HG03280 (cell line): ENCODE measurements at regions not wholly inside any gene's neighbourhood (a gene's known extent, or its start where the extent isn't known, plus 50 kb on each side); places are given as distances from the start of the nearest gene placed in this dataset.

Experiments used
- ATAC-seq: cut with Tn5 transposase; IDR thresholded peaks from one replicate; pipeline ENCODE4 v1.9.1; 2021; ENCODE audit warnings: mild to moderate bottlenecking, moderate library complexity; ENCODE audit not compliant: unreplicated experiment

GRCh38 chr14:97246648-97247047 is 449.5 kb downstream of the VRK1 start:
- no peak for ATAC-seq

- no peak for ATAC-seq
Measured at GRCh38 chr14:97248973-97249372, 451.8 kb downstream of the VRK1 start.

- no peak for ATAC-seq
Measured at GRCh38 chr14:97250931-97251330, 453.7 kb downstream of the VRK1 start.

- no peak for ATAC-seq
Measured at GRCh38 chr14:97251491-97252155, 454.4 kb downstream of the VRK1 start.

GRCh38 chr14:97253756-97254155 is 456.6 kb downstream of the VRK1 start:
- ATAC-seq: no peak

GRCh38 chr14:97262336-97262735 is 465.2 kb downstream of the VRK1 start:
- ATAC-seq: no peak

GRCh38 chr14:97264516-97265230 is 467.5 kb downstream of the VRK1 start:
- no peak for ATAC-seq

GRCh38 chr14:97266653-97267052 is 469.5 kb downstream of the VRK1 start:
- no peak for ATAC-seq

- no peak for ATAC-seq
Measured at GRCh38 chr14:97267509-97267908, 470.3 kb downstream of the VRK1 start.

- ATAC-seq: no peak
Measured at GRCh38 chr14:97268097-97268496, 470.9 kb downstream of the VRK1 start.

- ATAC-seq: no peak
Measured at GRCh38 chr14:97270308-97270707, 473.1 kb downstream of the VRK1 start.

- no peak for ATAC-seq
Measured at GRCh38 chr14:97271451-97271960, 474.3 kb downstream of the VRK1 start.

- no peak for ATAC-seq
Measured at GRCh38 chr14:97273540-97273939, 476.4 kb downstream of the VRK1 start.

- ATAC-seq: no peak
Measured at GRCh38 chr14:97274626-97275025, 477.4 kb downstream of the VRK1 start.

GRCh38 chr14:97275276-97275675 is 478.1 kb downstream of the VRK1 start:
- ATAC-seq: no peak

- no peak for ATAC-seq
Measured at GRCh38 chr14:97276573-97276972, 479.4 kb downstream of the VRK1 start.

- no peak for ATAC-seq
Measured at GRCh38 chr14:97277711-97278110, 480.5 kb downstream of the VRK1 start.

- no peak for ATAC-seq
Measured at GRCh38 chr14:97280526-97280925, 483.3 kb downstream of the VRK1 start.

GRCh38 chr14:97281741-97282140 is 484.6 kb downstream of the VRK1 start:
- ATAC-seq: no peak

GRCh38 chr14:97282210-97283004 is 485.2 kb downstream of the VRK1 start:
- peak; percentile 72 for ATAC-seq

GRCh38 chr14:97283005-97283403 is 485.8 kb downstream of the VRK1 start:
- ATAC-seq: peak; percentile 10

- ATAC-seq: no peak
Measured at GRCh38 chr14:97283426-97283825, 486.2 kb downstream of the VRK1 start.
